Spleen (tissue), 11 donors: ENCODE measurements at regions not wholly inside any gene's neighbourhood (a gene's known extent, or its start where the extent isn't known, plus 50 kb on each side); places are given as distances from the start of the nearest gene placed in this dataset.

Experiments
- DNase-seq: peaks from one replicate; pipeline ENCODE4 v3.0.0-alpha.2; 2020
- H3K27ac ChIP-seq, 8 donors: fragments of 200-600 bp; sonication (generic) in 7 of 8; 1 replicate in 4 of 8; 2 replicates in 4 of 8; pipeline versions ENCODE4 v1.5.0 to v1.8.0; 2016 to 2021; ENCODE audit warnings: inconsistent platforms in 4 of 8, mild to moderate bottlenecking in 4 of 8, moderate library complexity in 1 of 8
- H3K27me3 ChIP-seq, 7 donors: fragments of 200-600 bp; sonication (generic) in 6 of 7; replicated peaks in 1 of 7; 1 replicate in 4 of 7; 2 replicates in 3 of 7; pipeline versions ENCODE4 v1.5.0 to v1.8.0; 2016 to 2021; ENCODE audit warnings: inconsistent platforms in 3 of 7, mild to moderate bottlenecking in 1 of 7
- H3K36me3 ChIP-seq, 6 donors: fragments of 200-600 bp; sonication (generic) in 5 of 6; 1 replicate in 4 of 6; 2 replicates in 2 of 6; pipeline versions ENCODE4 v1.5.0 to v1.8.0; 2016 to 2021; ENCODE audit warnings: inconsistent platforms in 2 of 6
- H3K4me1 ChIP-seq, 6 donors: fragments of 200-600 bp; sonication (generic) in 5 of 6; 1 replicate in 3 of 6; 2 replicates in 3 of 6; pipeline versions ENCODE4 v1.5.0 to v1.8.0; 2016 to 2021; ENCODE audit warnings: inconsistent platforms in 3 of 6
- H3K4me3 ChIP-seq, 8 donors: fragments of 200-600 bp; sonication (generic) in 7 of 8; 1 replicate in 4 of 8; 2 replicates in 4 of 8; pipeline versions ENCODE4 v1.5.0 to v1.8.0; 2016 to 2021; ENCODE audit warnings: inconsistent platforms in 4 of 8, mild to moderate bottlenecking in 4 of 8, moderate library complexity in 2 of 8
- H3K9me3 ChIP-seq, 8 donors: fragments of 200-600 bp; sonication (generic) in 7 of 8; 1 replicate in 4 of 8; 2 replicates in 4 of 8; pipeline versions ENCODE4 v1.5.0 to v1.8.0; 2016 to 2021; ENCODE audit warnings: inconsistent platforms in 4 of 8
- POLR2A ChIP-seq, 3 donors: fragments of 450-650 bp; IDR thresholded peaks; one replicate each; pipeline ENCODE4 v1.5.1; 2017; ENCODE audit warnings: antibody characterized with exemption in 3 of 3, mild to moderate bottlenecking in 1 of 3
- POLR2AphosphoS5 ChIP-seq, 3 donors: sonication (generic); formaldehyde crosslinking; IDR thresholded peaks; one replicate each; pipeline ENCODE4 v1.5.1; 2017; ENCODE audit warnings: antibody characterized with exemption in 3 of 3
- whole genome bisulfite sequencing, 5 donors: extraction: QIAGEN DNeasy Blood & Tissue Kit in 3 of 5; methylation state at CpG; one replicate each; pipeline versions ENCODE4 v1.1.5 to v1.1.7; 2013 to 2018; 5-methylcytosine and 5-hydroxymethylcytosine counted together
- intact Hi-C: fragments of 100-400 bp; cut with DNase I; formaldehyde crosslinking; loops from one replicate; pipeline ENCODE4 v1.15.0; 2023; ENCODE audit warnings: low total_unique reads
- TF ChIP-seq, protein P1 (sequence below), 11 experiments: fragments of 200-600 bp in 7 of 11; fragments of 450-650 bp in 4 of 11; sonication (generic) in 4 of 11; IDR thresholded peaks in 8 of 11; conservative IDR thresholded peaks in 3 of 11; 1 replicate in 7 of 11; 2 replicates in 4 of 11; pipeline versions ENCODE4 v1.4.0 to v1.8.0; 2016 to 2021; ENCODE audit warnings: antibody characterized with exemption in 11 of 11, inconsistent platforms in 4 of 11, mild to moderate bottlenecking in 1 of 11
- donor health status: healthy with polysubstance abuse.
- donor health status: DM: no; HTN: no; CAD: no; lungs with moderate emphysema.
- donor health status: DM: no; HTN: no; CAD: no.
- donor health status: Bipolar disorder and iron deficiency.
- donor health status: healthy.
- donor health status: DM: no; HTN: no; CAD: no.
- donor health status: DM: yes; HTN: yes; CAD: no.

- H3K27ac ChIP-seq, result no peak overlapping the region
- no peak for TF ChIP-seq POLR2A (IDR thresholded peaks at IDR 0.05)
- no peak for TF ChIP-seq POLR2AphosphoS5 (IDR thresholded peaks at IDR 0.05)
- TF ChIP-seq, protein P1, sequence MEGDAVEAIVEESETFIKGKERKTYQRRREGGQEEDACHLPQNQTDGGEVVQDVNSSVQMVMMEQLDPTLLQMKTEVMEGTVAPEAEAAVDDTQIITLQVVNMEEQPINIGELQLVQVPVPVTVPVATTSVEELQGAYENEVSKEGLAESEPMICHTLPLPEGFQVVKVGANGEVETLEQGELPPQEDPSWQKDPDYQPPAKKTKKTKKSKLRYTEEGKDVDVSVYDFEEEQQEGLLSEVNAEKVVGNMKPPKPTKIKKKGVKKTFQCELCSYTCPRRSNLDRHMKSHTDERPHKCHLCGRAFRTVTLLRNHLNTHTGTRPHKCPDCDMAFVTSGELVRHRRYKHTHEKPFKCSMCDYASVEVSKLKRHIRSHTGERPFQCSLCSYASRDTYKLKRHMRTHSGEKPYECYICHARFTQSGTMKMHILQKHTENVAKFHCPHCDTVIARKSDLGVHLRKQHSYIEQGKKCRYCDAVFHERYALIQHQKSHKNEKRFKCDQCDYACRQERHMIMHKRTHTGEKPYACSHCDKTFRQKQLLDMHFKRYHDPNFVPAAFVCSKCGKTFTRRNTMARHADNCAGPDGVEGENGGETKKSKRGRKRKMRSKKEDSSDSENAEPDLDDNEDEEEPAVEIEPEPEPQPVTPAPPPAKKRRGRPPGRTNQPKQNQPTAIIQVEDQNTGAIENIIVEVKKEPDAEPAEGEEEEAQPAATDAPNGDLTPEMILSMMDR (IDR thresholded peaks at IDR 0.05 in 8 of 11, conservative IDR thresholded peaks at IDR 0.05 in 3 of 11), result no peak
- H3K36me3 ChIP-seq, result no peaks in the 10 kb centered on the region
- no peak for DNase-seq
- peaks cover 0 to 13% (median 9%) of the 10 kb centered on the region in 6 donors for H3K4me1 ChIP-seq
- H3K4me3 ChIP-seq, result no peak overlapping the region
- 61 to 80% (median 71%) methylated on average over 2 of the region's 2 CpGs for WGBS, 5 donors
- H3K9me3 ChIP-seq, result no peaks in the 10 kb centered on the region
- intact Hi-C loops, result no loop called here
- H3K27me3 ChIP-seq, result no peaks in the 10 kb centered on the region
Measured at GRCh38 chr6:135567375-135568083, 70.0 kb upstream of the AHI1 start.

GRCh38 chr6:135568379-135568778 is 70.8 kb upstream of the AHI1 start:
- intact Hi-C loops, result no loop called here
- Histone ChIP-seq H3K36me3 (no peaks in the 10 kb centered on the region), H3K9me3 (no peaks in the 10 kb centered on the region), H3K27ac (peak overlapping the region in 2 of 8 donors; percentile 2 to 34), H3K4me1 (peaks cover 0 to 13% (median 9%) of the 10 kb centered on the region in 6 donors), H3K4me3 (no peak overlapping the region), H3K27me3 (no peaks in the 10 kb centered on the region)
- 3 to 12% (median 8%) methylated on average over 3 of the region's 3 CpGs for WGBS, 5 donors
- DNase-seq, result no peak
- TF ChIP-seq, protein P1 (IDR thresholded peaks at IDR 0.05 in 8 of 11, conservative IDR thresholded peaks at IDR 0.05 in 3 of 11), result no peak
- no peak for TF ChIP-seq POLR2A (IDR thresholded peaks at IDR 0.05)
- TF ChIP-seq POLR2AphosphoS5 (IDR thresholded peaks at IDR 0.05), result peak in 1 of 3 donors; percentile 38

GRCh38 chr6:135572051-135572450 is 74.5 kb upstream of the AHI1 start:
- no peak for DNase-seq
- H3K9me3 ChIP-seq, result no peaks in the 10 kb centered on the region
- H3K27me3 ChIP-seq, result no peaks in the 10 kb centered on the region
- 77 to 96% (median 83%) methylated on average over 1 of the region's 1 CpG for WGBS, 5 donors
- TF ChIP-seq, protein P1 (IDR thresholded peaks at IDR 0.05 in 8 of 11, conservative IDR thresholded peaks at IDR 0.05 in 3 of 11), result no peak
- TF ChIP-seq POLR2AphosphoS5 (IDR thresholded peaks at IDR 0.05), result no peak
- no peak for TF ChIP-seq POLR2A (IDR thresholded peaks at IDR 0.05)
- H3K4me1 ChIP-seq, result peaks cover 0 to 14% (median 9%) of the 10 kb centered on the region in 6 donors
- H3K36me3 ChIP-seq, result no peaks in the 10 kb centered on the region
- no peak overlapping the region for H3K27ac ChIP-seq
- intact Hi-C loops, result no loop called here
- no peak overlapping the region for H3K4me3 ChIP-seq

DNA sequence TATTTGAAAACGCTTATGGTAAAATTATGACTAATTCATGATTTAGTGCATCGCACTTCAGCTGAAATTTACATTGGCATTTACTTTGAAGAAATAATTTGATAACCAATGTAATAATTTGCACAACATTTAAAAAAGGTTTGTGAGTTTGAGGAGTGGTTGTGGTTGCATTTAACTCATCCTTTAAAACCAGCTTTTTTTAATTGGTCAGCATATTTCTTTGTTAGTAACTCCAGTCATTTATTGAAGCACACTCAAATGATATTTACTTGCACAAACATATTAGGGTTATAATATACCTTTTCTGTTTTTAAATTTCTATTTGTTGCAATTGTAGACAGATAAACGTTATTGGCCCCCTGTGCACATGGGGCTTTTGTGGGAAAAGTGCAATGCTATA is 78.1 kb upstream of the AHI1 start:
- WGBS, 5 donors, result 84 to 96% (median 91%) methylated on average over 3 of the region's 3 CpGs
- H3K36me3 ChIP-seq, result no peaks in the 10 kb centered on the region
- no peaks in the 10 kb centered on the region for H3K27me3 ChIP-seq
- TF ChIP-seq, protein P1 (IDR thresholded peaks at IDR 0.05 in 8 of 11, conservative IDR thresholded peaks at IDR 0.05 in 3 of 11), result no peak
- TF ChIP-seq POLR2AphosphoS5 (IDR thresholded peaks at IDR 0.05), result no peak
- TF ChIP-seq POLR2A (IDR thresholded peaks at IDR 0.05), result no peak
- intact Hi-C loops, result no loop called here
- H3K4me1 ChIP-seq, result peaks cover 0 to 5% (median 0%) of the 10 kb centered on the region in 6 donors
- H3K9me3 ChIP-seq, result no peaks in the 10 kb centered on the region
- DNase-seq, result no peak
- H3K4me3 ChIP-seq, result no peak overlapping the region
- H3K27ac ChIP-seq, result no peak overlapping the region
